ENCODE measurements at regions not wholly inside any gene's neighbourhood (a gene's known extent, or its start where the extent isn't known, plus 50 kb on each side); places are given as distances from the start of the nearest gene placed in this dataset.

DNA sequence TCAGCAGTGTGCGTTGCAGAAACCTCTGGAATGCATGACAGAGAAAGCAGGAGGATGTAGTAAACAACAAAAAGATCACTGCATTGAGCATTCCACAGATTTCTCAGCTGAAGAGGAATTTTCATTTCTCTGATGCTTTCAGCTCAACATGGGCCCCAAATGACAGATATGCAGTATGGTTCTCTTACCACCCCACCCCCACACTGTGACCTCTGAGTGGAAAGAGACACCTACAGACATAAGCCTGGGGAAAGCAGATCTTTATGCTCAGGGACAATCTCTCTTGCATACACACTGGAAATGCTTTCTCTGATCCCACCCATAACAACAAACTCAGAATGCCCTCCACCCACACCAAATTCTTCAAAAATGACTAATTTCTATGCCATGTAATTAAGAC is 983.7 kb upstream of the LCORL start:
- no peak for DNase-seq

DNA sequence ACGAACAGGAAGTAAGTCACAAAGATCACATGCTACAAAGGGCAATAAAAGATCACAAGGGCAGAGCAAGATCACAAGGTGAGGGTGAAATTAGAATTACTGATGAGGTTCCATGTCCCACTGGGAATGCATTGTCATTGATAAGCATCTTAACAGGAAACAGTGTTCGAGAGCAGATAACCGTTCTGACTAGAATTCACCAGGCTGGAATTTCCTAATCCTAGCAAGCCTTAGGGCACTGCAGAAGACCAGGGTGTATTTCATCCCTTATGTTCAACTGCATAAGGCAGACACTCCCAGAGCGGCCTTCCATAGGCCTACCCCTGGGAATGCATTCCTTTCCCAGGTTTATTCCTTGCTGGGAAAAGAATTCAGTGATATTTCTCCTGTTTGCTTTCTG is 980.6 kb upstream of the LCORL start:
- DNase-seq, result no peak

DNA sequence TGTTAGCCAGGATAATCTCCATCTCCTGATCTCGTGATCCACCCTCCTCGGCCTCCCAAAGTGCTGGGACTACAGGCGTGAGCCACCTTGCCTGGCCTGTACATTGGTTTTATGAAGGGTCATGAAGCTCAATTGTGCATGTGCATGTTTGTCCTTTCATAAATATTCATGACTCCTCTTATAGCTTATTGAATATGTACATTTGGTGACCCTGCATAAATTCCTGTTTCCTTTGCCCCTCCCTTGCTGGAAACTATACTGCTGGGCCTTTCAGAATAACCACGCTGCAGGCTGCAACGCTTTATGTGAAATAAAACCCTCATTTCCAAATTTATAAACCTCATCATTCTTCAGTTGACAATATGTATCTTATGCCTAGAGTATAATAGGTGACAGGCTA is 978.0 kb upstream of the LCORL start:
- DNase-seq, result no peak

DNA sequence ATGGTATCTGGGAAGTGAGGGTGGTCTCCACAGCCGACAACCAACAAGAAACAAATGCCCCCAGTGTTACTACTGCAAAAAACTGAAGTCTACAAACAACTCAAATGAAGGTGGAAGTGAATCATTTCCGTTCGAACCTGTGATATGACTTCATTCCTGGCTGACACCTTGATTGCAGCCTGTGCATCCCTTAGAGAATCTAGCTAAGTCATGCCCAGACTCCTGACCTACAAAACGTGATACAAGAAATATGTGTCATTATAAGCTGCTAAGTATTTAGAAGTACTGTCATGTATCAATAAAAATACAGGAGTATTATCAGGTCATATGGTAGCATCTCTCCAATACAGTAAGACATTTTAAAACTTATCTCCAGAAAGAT is 959.7 kb upstream of the LCORL start:
- no peak for DNase-seq

DNA sequence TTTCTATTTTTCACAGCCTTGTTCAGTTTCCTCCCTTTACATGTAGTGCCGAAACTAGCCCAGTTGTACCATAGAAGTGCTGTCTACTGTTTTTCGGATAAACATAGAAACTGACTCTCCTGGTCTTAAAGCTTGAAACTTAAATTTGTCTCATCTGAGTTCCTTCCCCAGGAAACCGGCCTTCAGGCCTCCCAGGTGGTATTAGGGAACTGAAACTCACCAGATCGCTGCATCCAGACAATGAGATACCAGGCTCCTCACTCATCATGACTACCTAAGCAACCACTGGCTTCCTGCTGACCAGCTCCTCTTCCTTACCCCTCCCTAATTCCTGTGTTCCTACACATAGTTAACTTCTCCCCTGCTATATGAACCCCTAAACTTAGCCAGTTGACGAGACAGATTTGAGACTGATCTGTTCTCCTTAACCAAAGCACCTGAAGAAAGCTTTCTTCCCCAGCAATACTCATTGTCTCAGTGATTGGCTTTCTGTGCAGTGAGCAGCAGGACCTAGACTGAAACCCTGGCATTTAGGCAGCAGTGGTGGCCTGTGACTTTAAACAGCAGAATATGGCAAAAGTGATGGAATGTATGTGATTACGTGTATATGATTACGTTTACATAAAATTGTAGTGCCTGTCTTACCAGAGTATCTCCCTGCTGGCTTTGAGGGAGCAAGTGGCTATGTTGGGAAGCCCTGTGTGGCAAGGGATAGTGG is 959.1 kb upstream of the LCORL start:
- DNase-seq, result no peak

DNA sequence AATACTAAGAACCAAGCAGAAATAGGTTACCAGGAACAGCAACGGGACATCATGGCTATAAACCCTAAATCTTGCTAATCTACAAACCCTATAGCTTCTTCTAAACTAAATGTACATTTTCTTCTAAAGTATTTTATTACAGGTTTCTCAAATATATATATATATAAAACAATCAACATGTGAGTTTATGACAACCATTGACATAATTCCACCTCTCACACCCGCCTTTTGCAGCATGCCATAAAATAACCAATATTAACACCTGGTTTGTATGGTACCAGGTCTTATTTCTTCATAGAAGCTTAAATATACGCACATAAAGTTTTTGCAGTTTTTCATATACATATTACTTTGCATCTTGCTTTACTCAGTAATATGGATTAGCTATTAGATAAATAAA is 955.3 kb upstream of the LCORL start:
- DNase-seq, result no peak

DNA sequence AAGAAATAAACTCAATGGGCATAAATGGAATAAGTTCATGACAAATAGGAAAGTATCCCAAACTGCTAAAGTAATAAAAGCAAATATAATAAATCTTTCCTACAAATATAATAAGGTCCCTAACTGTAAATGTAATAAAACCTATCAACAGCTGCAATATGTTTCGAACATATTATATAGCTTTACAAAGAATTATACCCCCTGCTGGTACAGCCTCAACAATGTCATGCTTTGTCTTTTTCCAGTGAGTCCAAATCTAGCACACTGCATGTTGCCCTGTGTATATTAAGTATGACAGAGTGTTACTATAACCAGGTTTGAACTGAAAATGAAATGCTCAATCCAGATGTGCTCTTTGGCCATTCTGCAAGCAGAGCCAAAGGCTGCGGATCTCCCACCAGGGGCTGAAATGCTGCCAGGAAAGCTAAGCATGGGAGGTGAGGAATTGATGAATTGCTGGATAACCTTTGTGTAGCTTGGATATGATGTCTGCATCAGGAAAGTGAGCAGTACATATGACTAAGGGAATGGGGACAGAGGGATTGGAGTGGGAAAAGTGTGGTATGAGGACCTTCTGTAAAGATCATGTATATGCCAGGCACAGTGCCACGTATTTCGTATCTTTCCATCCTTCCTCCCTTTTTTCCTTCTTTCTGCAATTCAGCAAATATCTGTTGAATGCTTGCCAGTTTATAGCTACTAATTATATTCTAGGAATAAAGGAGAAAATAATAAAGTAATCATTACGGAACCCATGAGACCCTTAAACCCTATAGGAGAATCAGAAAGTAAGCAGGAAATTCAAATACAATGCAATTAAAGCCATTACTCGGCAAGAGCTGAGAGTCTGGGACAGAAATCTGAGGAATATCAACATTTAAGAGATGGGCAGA is 954.6 kb upstream of the LCORL start:
- DNase-seq, result no peak

DNA sequence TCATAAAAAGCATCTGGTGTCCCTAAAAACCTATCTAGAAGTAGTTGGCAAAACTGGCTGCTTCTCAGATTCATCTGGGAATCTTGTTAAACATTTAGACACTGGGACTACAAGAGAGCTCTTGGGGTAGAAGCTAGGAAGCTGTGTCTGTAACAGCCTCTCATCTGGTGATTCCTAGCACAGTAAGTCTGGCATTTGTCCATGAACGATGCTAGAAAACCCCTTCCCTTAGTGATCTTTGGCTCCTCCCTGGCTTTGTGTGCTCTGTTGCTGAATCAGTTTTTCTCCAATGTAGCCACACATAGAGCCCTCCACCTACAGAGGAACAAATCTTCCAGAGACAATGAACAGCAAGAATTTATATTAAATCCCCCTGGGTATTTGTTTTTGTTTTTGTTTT is 951.7 kb upstream of the LCORL start:
- no peak for DNase-seq

DNA sequence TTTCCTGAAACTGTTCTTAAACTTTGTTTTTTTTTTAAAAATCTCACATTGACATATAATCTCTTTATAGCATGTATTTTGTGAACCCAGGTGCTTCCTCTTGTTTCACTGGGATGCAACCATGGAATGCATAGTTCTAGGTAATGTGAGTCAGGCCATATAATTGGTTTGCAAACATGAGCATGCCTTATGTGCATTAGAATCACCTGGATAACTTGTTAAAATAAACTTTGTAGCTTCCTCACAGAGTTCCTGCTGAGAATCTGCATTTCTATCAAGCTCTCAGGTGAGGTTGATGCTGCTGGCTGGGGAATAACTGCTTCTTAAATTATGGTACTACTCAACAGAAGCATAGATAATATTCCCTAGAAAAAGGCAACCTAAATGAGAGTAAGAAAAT is 940.3 kb upstream of the LCORL start:
- no peak for DNase-seq

DNA sequence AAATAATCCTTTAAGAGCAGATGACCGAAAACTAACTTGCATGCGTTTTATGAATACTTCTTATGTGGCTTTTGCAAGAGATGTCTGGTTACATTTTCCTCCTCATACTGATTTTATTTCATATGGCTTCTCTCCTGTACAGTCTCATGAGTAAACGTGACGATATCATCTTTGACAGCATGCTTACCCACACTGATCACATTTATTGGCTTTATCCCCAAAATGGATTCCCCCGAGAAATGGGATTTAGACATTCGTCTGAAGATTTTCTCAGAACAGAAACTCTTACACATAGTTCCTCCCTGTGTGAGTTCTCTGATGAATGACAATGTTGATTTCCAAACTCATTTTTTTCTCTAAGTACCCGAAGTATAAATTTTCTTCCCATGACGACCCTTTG is 939.7 kb upstream of the LCORL start:
- DNase-seq, result no peak

DNA sequence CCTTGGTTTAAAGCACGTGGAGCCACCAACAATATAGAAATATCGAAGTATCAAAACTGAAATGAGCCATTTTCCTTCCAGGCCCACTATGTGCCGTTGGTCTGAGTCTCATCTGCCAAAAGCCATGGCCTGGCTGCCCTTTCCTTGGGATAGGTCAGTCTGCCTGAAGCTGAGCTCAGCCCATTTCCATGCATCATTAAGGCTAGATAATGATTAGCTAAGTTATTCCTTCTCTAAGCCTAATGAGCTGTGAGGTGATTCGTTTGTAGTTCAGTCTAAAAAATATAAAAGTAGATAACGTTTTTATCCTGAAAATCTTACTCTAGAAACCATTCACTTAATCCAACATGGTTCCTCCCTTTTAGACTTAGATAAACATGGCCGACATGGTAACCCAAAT is 936.2 kb upstream of the LCORL start:
- no peak for DNase-seq

DNA sequence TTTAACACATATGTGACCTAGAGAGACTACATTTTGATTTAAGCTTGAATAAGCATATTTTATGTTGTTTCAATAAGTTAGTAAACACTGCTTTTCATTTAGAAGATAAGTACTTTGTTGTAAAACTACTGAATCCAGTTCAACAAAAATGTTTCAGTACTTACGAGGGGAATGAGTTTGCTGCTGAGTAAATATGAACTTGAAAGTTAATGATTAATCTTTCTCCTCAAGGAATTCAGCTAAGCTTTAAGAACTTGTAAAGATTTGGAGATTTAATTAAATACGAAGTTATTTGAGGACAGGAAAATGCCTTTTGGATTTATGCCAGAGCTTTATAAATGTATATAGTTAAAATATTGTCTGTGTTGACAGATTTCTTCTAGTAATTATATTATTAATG is 933.0 kb upstream of the LCORL start:
- no peak for DNase-seq

DNA sequence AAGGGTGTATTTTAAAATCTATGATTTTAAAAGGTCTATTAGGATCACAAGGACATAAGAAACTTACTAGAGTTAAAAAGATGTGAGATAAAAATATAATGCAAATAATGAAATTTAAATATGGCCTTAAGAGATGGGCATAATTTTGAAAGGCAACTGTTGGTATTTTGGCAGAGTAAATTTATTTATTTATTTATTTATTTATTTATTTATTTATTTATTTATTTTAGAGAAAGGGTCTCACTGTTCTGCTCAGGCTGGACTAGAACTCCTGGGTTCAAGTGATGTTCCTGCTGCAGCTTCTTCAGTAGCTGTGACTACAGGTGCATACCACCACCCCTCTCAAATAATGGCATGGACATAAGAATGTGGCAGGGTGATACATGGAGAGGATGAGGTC is 932.1 kb upstream of the LCORL start:
- DNase-seq, result no peak

DNA sequence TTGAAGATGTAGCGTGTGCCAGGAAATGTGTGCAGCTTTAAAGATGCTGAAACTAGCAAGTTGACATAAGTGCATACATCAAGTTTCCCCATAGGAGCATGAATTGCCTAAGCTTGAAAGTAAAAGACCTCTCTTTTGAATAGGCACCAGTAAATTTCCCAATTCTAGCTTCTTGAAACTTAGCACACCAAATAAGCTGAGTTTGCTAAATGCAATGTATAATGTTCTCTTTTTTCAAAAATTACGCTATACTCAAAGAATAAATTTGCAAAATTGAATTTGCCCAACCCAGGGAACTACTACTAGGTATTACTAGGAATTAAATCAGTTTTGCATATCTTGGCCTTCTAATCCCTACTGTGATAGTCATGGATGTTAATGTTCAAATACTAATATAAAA is 923.9 kb upstream of the LCORL start:
- DNase-seq, result no peak

DNA sequence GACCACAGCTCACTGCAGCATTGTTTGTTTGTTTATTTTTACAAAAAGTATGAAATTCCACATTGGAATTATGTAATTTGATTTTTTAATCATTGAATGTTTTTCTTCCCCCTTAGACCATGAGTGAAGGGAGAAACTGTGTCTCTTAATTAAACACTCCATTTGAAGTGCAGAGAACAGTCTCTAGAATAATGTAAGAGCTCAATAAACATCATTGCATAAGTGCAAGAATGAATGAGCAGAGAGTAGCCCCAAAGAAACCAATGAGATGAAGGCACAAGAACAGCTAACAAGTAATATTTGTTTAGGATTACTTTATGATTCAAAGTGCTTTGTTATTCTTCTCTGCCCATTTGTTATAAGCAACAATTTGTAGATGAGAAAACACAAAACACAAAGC is 921.3 kb upstream of the LCORL start:
- peak; percentile 4 for DNase-seq

DNA sequence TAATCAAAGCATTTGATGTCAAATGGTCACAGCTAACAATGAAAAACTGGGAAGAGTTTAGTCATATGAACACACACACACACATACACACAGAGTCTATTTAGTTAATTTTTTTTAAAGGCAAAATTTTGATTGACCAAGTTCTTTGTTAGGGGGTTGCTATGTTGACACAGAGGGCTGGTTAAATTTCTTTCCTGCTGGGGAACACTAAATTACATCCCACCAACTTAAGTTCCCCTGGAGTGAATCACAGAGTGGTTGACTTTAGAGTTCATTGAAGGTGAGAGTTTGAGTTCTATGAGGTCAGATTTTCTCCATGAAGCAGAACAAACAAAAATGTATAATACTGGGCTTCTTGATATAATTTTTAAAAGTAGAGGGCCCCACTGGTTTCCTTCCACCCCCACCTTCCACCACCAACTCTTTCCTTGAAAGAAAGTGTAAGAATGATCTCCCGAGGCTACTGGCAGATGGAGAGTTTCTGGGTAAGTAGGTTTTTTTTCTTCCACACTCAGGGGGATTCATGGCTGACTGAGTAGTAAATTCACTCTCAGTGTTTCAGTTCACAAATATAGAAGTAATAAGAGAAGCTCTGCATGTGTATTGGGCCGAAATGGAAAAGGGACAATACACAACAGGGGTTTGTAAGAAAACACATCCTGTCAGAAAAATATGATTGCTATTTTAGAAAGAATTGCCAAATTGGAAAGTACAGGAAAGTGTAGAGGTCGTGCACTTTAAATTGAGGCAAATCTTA is 917.0 kb upstream of the LCORL start:
- DNase-seq, result no peak

DNA sequence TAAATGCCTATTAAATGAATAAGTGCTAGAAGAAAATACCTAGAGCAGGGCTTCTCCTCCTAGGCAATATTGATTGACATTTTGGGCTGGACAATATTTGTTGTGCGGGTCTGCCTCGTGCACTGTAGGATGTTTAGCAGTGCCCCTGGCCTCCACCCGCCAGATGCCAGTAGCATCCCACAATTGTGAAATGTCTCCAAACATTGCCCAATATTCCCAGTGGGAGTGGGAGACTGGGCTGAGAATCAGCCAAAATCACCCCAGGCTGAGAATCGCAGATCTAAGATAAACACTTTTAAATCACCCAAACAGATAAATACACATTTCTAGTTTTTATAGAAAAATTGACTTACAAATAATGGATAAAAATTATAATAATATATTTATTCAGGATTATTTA is 916.2 kb upstream of the LCORL start:
- DNase-seq, result no peak

DNA sequence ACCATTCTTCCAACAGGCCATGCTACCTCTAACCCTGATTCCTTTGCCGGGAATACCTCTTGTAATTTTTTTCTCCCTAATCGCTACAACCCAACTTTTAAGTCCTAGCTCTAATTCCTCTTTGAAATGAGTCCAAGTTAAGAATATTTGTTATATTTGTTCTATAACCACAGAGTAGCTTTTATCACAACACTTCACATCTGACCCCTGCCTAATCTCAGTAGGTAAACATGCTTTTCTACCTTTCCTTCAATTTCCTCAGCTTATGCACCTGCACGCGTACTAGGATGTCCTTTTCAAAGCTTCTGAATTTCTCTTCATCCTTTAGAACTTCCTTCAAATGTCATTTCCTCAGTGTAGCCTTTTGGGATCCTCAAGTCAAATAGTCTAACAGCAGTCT is 915.5 kb upstream of the LCORL start:
- DNase-seq, result no peak

DNA sequence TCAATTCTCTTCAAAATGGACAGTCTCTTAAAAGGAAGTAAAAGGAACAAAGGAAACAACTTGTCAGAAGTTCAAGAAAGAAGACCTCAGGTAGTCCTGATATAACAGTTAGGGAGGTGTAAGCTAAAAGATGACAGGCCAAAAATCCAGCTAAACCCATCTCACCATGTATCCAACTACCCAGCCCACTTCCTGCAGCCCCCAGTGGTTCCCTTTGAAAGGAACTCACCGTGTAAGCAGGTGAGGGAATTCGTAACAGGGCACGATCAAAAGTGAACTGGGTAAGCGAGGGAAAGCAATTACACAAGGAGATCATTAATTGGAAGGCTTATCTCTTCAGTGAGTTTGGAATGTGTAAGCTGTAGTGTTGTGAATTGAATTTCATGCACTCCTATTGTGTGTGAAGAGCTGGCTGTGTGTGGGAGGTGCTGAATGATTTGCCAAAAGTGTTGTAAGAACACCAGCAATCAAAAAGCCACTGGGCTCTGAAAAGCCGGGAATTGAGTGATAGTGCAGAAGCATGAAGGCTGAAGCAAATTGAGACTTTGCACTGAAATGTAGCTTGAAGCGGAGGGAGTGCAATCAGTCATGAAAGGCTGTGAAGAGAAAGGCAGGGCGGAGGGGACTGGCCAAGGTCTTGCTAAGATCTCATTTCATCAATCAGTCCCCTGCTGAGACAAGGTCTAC is 914.2 kb upstream of the LCORL start:
- no peak for DNase-seq

DNA sequence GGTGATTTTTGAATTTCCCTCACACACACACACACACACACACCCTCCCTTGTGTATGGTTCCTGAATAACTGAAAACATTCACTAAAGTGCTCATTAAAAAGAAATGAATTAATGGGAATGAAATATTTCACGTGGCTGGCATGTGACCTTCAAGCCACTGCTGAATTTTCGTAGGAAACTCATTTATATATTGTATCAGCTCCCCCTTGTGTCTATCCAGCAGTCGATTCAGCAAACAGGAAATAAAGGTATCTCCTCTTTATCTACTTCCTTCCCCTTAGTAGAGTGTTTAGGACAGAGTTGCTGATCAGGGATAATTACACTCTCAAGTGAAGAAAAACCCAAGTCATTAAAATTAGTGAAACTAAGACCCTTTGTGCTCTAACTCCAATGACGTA is 912.6 kb upstream of the LCORL start:
- no peak for DNase-seq

DNA sequence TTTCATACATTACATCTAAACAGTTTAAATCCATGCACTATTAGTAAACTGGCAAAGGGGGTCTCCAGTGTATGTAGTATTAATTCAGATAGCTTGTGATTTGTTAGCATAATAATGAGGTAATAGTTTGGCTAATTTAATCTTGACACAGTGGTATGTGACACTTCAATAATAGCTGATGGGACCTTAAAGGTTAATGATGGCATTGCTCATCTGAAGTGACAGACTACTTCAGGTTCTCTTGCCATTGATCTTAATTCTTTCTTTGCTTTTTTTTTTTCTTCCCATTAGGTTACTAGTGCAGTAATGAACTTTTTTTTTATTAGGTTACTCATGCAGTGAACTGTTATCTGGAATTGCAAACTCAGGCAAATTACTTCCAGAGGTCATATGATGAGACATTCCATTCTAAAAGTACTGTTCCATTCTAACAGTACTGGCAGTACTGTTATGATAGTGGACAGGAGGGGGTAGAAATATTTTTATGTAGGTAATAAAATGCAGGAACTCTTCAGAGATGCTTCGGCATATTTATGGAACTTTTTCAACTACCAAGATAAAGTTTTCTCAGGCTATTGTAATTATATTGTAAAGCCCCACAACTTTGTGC is 911.3 kb upstream of the LCORL start:
- no peak for DNase-seq

DNA sequence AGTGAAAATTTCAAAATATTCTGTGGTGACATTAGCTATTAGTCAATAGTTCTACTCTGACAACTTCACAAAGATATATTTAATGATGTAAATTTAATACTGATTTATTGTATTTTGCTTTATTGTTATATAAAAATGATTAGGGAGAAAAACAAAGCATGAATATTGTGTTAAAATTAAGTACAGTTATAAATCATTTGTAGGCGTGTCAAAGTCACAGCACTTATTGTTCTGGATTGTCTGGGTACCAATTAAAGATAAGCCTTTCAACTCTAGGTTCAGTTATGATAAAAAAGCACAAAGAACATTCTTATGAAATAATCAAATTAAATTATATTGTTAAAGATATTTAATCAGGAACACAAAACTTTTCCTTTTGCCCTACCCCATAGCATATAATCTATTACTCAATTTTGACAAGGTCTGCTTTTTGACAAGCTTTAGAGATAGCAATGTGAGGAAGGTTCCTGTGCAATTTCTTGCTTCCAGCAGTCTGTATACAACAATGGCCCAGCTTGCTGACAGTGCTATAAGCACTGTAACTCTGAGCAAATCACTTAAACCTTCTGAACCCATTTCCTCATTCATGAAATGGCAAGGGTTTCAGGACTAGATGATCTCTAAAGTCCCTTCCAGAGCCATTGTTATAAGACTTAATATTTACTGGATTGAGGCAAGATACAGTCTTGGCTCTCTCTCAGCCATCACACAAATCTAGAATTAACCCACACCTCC is 910.3 kb upstream of the LCORL start:
- DNase-seq, result no peak

All from NCI-H510A treated with DMSO at 0.1 percent for 48 hours (cell line).